OCI-LY3 (cell line): ENCODE measurements at regions not wholly inside any gene's neighbourhood (a gene's known extent, or its start where the extent isn't known, plus 50 kb on each side); places are given as distances from the start of the nearest gene placed in this dataset.

ENCODE experiments used
- H2AFZ ChIP-seq: fragments of 200-600, 300-600 bp; shearing (Covaris generic); 2 replicates; pipeline ENCODE4 v1.6.0; 2014; ENCODE audit warnings: antibody characterized with exemption, low read depth, low read length
- H3K27ac ChIP-seq: fragments of 200-600, 300-600 bp; sonication (generic); 2 replicates; pipeline ENCODE4 v1.5.1; 2014; ENCODE audit warnings: mild to moderate bottlenecking, low read length, moderate library complexity, mixed read lengths
- H3K27me3 ChIP-seq: fragments of 200-600, 300-600 bp; sonication (generic); 2 replicates; pipeline ENCODE4 v1.6.1; 2014; ENCODE audit warnings: low read depth, low read length, mixed read lengths
- H3K36me3 ChIP-seq: fragments of 200-600, 300-600 bp; sonication (generic); replicated peaks from 2 replicates; pipeline ENCODE3; 2014; ENCODE audit warnings: low read depth, low read length, mixed read lengths
- H3K4me1 ChIP-seq: fragments of 300-600, 200-600 bp; sonication (generic); 2 replicates; pipeline ENCODE4 v1.6.1; 2014; ENCODE audit warnings: low read length, mixed read lengths
- H3K4me2 ChIP-seq: fragments of 200-600, 300-600 bp; sonication (generic); 2 replicates; pipeline ENCODE4 v1.6.1; 2014; ENCODE audit warnings: low read length, mixed read lengths
- H3K4me3 ChIP-seq: fragments of 300-600, 200-600 bp; sonication (generic); 2 replicates; pipeline ENCODE4 v1.5.1; 2014; ENCODE audit warnings: antibody characterized with exemption, mild to moderate bottlenecking, low read length, moderate library complexity
- H3K79me2 ChIP-seq: fragments of 300-600, 200-600 bp; shearing (Covaris generic); 2 replicates; pipeline ENCODE4 v1.6.1; 2014; ENCODE audit warnings: mild to moderate bottlenecking, low read length, mixed read lengths
- H3K9ac ChIP-seq: fragments of 300-600, 200-600 bp; shearing (Covaris generic); 2 replicates; pipeline ENCODE4 v1.6.0; 2014; ENCODE audit warnings: mild to moderate bottlenecking, low read length, moderate library complexity
- H3K9me3 ChIP-seq: fragments of 200-600, 300-600 bp; shearing (Covaris generic); 2 replicates; pipeline ENCODE4 v1.6.1; 2014; ENCODE audit warnings: low read length, mixed read lengths; ENCODE audit not compliant: insufficient read depth
- H4K20me1 ChIP-seq: fragments of 200-600, 300-600 bp; sonication (generic); 2 replicates; pipeline ENCODE4 v1.6.1; 2016; ENCODE audit warnings: low read length, mixed read lengths; ENCODE audit not compliant: insufficient read depth
- EZH2phosphoT487 ChIP-seq: fragments of 200-600 bp; shearing (Covaris generic); IDR thresholded peaks from 2 replicates; pipeline ENCODE4 v1.6.1; 2018; ENCODE audit warnings: antibody characterized with exemption, mixed run types, low read depth
- TF ChIP-seq, protein P1 (sequence below): fragments of 200-600, 300-600 bp; sonication (generic); IDR thresholded peaks from 2 replicates; pipeline ENCODE4 v1.5.1; 2014; ENCODE audit warnings: antibody characterized with exemption, low read length, low read depth

DNA sequence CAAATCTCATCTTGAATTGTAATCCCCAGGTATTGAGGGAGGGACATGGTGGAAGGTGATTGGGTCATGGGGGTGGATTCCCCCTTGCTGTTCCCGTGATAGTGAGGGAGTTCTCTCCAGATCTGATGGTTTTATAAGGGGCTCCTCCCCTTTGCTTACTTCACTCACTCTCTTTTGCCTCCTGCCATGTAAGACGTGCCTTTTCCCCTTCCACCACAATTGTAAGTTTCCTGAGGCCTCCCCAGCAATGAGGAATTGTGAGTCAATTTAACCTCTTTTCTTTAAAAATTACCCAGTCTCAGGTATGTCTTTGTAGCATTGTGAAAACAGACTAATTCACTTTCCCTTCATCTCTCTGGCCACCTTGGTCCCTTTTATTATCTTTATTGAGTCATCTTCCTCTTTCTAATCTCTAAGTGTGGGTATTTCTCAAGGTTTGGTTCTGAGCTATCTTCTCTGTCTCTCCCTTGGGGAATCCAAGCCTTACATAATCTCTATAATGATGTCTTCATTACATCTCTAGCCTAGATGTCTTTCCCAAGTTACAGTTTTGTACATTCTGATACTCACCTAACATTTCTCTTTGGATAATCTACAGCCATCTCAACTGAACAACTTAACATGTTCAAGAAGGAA, 99.1 kb upstream of the JCAD start:
- TF ChIP-seq, protein P1, sequence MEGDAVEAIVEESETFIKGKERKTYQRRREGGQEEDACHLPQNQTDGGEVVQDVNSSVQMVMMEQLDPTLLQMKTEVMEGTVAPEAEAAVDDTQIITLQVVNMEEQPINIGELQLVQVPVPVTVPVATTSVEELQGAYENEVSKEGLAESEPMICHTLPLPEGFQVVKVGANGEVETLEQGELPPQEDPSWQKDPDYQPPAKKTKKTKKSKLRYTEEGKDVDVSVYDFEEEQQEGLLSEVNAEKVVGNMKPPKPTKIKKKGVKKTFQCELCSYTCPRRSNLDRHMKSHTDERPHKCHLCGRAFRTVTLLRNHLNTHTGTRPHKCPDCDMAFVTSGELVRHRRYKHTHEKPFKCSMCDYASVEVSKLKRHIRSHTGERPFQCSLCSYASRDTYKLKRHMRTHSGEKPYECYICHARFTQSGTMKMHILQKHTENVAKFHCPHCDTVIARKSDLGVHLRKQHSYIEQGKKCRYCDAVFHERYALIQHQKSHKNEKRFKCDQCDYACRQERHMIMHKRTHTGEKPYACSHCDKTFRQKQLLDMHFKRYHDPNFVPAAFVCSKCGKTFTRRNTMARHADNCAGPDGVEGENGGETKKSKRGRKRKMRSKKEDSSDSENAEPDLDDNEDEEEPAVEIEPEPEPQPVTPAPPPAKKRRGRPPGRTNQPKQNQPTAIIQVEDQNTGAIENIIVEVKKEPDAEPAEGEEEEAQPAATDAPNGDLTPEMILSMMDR = no peak
- no peak for TF ChIP-seq EZH2phosphoT487
- Histone ChIP-seq H3K36me3 (no peaks in the 10 kb centered on the region), H2AFZ (no peak overlapping the region), H3K27ac (no peak overlapping the region), H3K9ac (no peak overlapping the region), H4K20me1 (no peaks in the 10 kb centered on the region), H3K4me2 (no peak overlapping the region), H3K79me2 (no peaks in the 10 kb centered on the region), H3K27me3 (no peaks in the 10 kb centered on the region), H3K4me3 (no peak overlapping the region), H3K9me3 (no peaks in the 10 kb centered on the region), H3K4me1 (no peaks in the 10 kb centered on the region)

- H4K20me1 ChIP-seq = no peaks in the 10 kb centered on the region
- H3K4me2 ChIP-seq = no peak overlapping the region
- H2AFZ ChIP-seq = no peak overlapping the region
- no peak overlapping the region for H3K4me3 ChIP-seq
- H3K9me3 ChIP-seq = no peaks in the 10 kb centered on the region
- no peak overlapping the region for H3K9ac ChIP-seq
- H3K79me2 ChIP-seq = no peaks in the 10 kb centered on the region
- TF ChIP-seq, protein P1 = no peak
- no peak for TF ChIP-seq EZH2phosphoT487
- no peaks in the 10 kb centered on the region for H3K27me3 ChIP-seq
- no peaks in the 10 kb centered on the region for H3K4me1 ChIP-seq
- H3K27ac ChIP-seq = no peak overlapping the region
- H3K36me3 ChIP-seq = no peaks in the 10 kb centered on the region
These were observed 96.0 kb upstream of the JCAD start for GRCh38 chr10:30155401-30155800.

- H3K27me3 ChIP-seq = no peaks in the 10 kb centered on the region
- H3K9me3 ChIP-seq = no peaks in the 10 kb centered on the region
- H3K4me1 ChIP-seq = no peaks in the 10 kb centered on the region
- H3K79me2 ChIP-seq = no peaks in the 10 kb centered on the region
- H3K4me3 ChIP-seq = no peak overlapping the region
- H2AFZ ChIP-seq = no peak overlapping the region
- TF ChIP-seq, protein P1 = no peak
- TF ChIP-seq EZH2phosphoT487 = no peak
- no peak overlapping the region for H3K9ac ChIP-seq
- H4K20me1 ChIP-seq = no peaks in the 10 kb centered on the region
- H3K36me3 ChIP-seq = no peaks in the 10 kb centered on the region
- no peak overlapping the region for H3K27ac ChIP-seq
- H3K4me2 ChIP-seq = no peak overlapping the region
These were observed 95.2 kb upstream of the JCAD start for GRCh38 chr10:30154561-30154960.

GRCh38 chr10:30154126-30154525, 94.7 kb upstream of the JCAD start:
- Histone ChIP-seq H3K27me3 (no peaks in the 10 kb centered on the region), H3K4me2 (no peak overlapping the region), H3K27ac (no peak overlapping the region), H3K79me2 (no peaks in the 10 kb centered on the region), H4K20me1 (no peaks in the 10 kb centered on the region), H3K9ac (no peak overlapping the region), H3K36me3 (no peaks in the 10 kb centered on the region), H2AFZ (no peak overlapping the region), H3K9me3 (no peaks in the 10 kb centered on the region), H3K4me1 (no peaks in the 10 kb centered on the region), H3K4me3 (no peak overlapping the region)
- TF ChIP-seq, protein P1 = no peak
- no peak for TF ChIP-seq EZH2phosphoT487
